Fibroblast of mammary gland (primary cell): ENCODE measurements at regions not wholly inside any gene's neighbourhood (a gene's known extent, or its start where the extent isn't known, plus 50 kb on each side); places are given as distances from the start of the nearest gene placed in this dataset.

ENCODE experiments used
- DNase-seq: peaks from one replicate; pipeline ENCODE4 v3.0.0-alpha.2; 2010; ENCODE audit warnings: low read depth
- H3K4me3 ChIP-seq: 2 replicates; pipeline ENCODE4 v1.5.1; 2011; ENCODE audit warnings: low read depth, mild to moderate bottlenecking, low read length, moderate library complexity; ENCODE audit not compliant: control insufficient read depth
- CTCF ChIP-seq: conservative IDR thresholded peaks from 2 replicates; pipeline ENCODE4 v1.5.1; 2011; ENCODE audit warnings: low read depth, low read length, inconsistent platforms; ENCODE audit not compliant: control insufficient read depth, insufficient read depth

DNA sequence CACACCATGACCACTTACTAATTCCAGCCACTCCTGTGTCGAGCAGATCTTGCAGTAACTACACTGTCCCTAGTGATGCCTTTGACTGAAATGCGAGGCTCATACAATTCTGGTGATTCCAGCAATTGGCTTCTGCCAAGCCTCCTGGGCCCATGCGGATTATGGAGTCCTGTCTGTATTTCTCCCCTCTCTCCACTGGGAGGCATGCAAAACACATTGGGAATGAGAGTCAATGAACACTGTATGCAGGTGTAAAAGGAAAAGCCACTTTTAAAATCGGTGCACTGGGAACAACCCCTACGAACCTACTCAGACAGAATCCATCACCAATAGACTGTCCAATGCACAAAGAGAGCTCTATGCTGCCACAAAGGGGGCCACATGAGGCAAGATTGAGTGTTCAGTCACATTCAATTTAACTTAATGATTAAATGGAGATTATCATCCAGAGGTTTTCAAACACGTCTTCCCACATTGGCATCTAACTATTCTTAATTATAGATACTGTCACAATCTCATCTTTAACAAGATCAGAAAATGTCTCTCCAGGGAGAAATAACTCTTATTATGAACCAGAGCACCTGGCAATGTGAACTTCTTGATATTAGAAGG is 550.6 kb downstream of the GLRX3 start:
- DNase-seq: no peak
- H3K4me3 ChIP-seq: no peak overlapping the region
- TF ChIP-seq CTCF: no peak

GRCh38 chr10:130687566-130687965 is 551.4 kb downstream of the GLRX3 start:
- TF ChIP-seq CTCF: no peak
- no peak for DNase-seq
- H3K4me3 ChIP-seq: no peak overlapping the region

DNA sequence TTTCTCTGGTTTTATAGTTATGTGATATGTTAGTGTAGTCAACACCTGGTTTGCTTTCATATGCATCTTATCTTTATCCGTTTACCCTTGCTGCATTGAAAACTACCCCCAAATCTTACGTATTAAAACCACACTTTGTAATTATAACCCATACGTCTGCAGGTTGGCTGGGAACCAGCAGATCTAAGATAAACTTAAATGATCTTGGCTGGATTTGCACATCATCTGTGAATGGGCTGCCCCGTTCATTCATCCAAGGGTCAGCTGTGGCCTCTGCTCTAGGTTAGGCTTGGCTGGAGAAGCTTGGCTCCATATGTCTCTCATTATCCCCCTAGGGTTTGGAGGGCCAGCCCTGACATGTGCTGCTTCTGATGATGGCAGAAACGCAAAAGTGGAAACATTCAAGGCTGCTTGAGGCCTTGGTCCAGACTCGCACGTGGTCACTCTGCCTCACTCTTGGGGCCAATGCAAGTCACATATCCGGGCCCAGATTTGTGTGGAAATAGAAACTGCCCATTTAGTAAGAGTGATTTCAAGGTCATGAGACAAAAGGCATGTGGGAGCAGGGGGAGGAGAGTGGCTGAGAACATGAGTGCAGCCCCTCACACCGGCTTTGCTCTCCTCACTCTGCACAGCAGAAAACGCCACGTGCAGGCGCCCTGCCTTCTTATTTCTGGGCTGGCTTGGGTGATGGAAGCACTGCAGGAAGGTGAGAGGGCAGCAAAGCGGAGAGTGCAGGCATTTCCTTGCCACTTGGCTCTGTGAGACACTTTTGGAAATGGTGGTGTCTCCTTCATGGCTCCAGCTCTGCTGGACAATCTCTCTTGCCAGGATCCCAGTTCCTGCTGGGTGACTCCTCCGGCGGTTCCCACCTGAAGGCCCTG is 553.8 kb downstream of the GLRX3 start:
- H3K4me3 ChIP-seq: no peak overlapping the region
- TF ChIP-seq CTCF: no peak
- DNase-seq: no peak

DNA sequence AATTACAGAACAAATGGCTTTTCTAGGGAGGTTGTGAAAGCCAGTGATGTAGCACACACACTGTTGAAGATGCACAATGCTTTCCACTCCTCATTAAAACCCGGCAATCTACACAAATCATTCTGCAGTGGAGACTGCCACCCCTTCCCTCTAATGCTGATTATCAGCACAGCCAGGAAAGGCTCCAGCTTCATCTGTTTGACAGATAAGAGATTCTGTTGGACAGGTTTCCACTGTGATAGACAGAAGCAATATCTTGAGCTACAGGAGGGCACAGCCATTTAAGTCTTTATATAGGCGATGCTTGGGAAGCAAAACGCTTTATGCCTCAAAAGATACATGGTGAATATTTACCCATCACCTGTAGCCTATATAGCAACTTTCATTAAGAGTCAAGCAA is 555.6 kb downstream of the GLRX3 start:
- no peak for DNase-seq
- H3K4me3 ChIP-seq: no peak overlapping the region
- no peak for TF ChIP-seq CTCF

DNA sequence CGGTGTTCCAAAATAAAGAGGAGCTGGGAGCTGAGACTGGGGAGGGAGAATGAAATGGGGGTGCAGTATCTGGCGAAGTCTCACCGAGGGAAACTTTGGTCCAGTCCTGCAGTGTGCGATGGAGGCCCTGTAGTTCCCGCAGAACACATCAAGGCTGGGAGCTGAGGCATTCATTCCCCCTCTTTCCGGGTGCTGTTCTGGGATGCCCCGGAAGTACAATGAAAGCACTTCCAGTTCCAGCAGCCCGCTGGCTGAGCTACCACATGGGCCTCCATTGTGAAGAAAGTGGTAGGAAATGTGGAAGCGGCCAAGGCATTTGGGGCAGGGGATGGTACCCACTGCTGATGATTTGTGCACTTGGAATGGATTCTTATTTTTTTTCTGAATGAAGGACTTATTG is 560.7 kb downstream of the GLRX3 start:
- no peak overlapping the region for H3K4me3 ChIP-seq
- DNase-seq: no peak
- TF ChIP-seq CTCF: no peak

DNA sequence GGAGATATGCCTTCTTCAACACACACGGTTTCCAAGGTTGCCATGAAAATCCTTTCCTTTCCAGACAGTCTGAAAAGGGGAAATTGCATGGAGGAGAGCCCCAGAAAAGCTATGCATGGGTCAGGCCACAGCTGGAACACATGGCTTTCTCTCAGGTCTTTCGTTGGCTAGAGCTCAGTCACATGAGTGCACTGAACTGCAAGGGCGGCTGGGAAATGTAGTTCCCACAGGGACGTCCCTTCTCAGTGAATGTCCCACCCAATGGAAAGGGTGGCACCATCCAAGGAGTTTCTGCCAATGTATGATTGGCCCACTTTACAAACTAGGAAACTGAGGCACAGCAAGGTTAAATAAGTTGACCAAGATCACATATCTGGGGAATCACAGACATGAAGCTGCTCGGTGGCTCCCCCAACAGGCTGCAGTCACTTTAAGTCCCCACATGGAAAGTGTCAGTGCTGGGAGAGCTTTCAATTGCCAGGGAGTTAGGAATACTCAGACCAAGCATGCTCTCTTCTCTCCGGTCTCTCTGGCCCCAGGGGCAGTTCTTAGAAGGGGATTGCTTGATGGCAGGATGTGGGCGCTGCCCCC is 571.3 kb downstream of the GLRX3 start:
- H3K4me3 ChIP-seq: no peak overlapping the region
- no peak for DNase-seq
- TF ChIP-seq CTCF: no peak
